GM12874 (cell line): ENCODE measurements at regions not wholly inside any gene's neighbourhood (a gene's known extent, or its start where the extent isn't known, plus 50 kb on each side); places are given as distances from the start of the nearest gene placed in this dataset.

Source experiments
- CTCF ChIP-seq: IDR thresholded peaks from 2 replicates; pipeline ENCODE4 v1.5.1; 2011; ENCODE audit warnings: low read depth, mild to moderate bottlenecking, control low read depth, low read length, moderate library complexity; ENCODE audit not compliant: insufficient read depth

- TF ChIP-seq CTCF, result no peak
Measured at GRCh38 chr20:48398506-48399449, 429.0 kb downstream of the PREX1 start.

- TF ChIP-seq CTCF, result no peak
Measured at GRCh38 chr20:48395816-48396546, 431.8 kb downstream of the PREX1 start.

GRCh38 chr20:48394415-48395081 is 433.3 kb downstream of the PREX1 start:
- TF ChIP-seq CTCF, result no peak

- TF ChIP-seq CTCF, result no peak
Measured at GRCh38 chr20:48393737-48394314, 434.0 kb downstream of the PREX1 start.

GRCh38 chr20:48393311-48393685 is 434.5 kb downstream of the PREX1 start:
- no peak for TF ChIP-seq CTCF

GRCh38 chr20:48392407-48393310 is 435.1 kb downstream of the PREX1 start:
- TF ChIP-seq CTCF, result no peak
